Cardiac fibroblast (primary cell): ENCODE measurements at regions not wholly inside any gene's neighbourhood (a gene's known extent, or its start where the extent isn't known, plus 50 kb on each side); places are given as distances from the start of the nearest gene placed in this dataset.
"Not testable (repeated sequence)": the region's sequence is repeated elsewhere in the genome, so short reads cannot be mapped to it uniquely, and the experiment has no call there.

ENCODE experiments used
- DNase-seq, 2 donors: peaks; one replicate each; pipeline versions ENCODE4 v3.0.0 to v3.0.0-alpha.2; 2010; ENCODE audit warnings: low read depth in 2 of 2
- H3K4me3 ChIP-seq, 2 donors: replicated peaks in 1 of 2; 1 replicate in 1 of 2; 2 replicates in 1 of 2; pipeline ENCODE4 v1.5.1; 2011; ENCODE audit warnings: low read depth in 2 of 2, low read length in 2 of 2, mild to moderate bottlenecking in 2 of 2, moderate library complexity in 1 of 2
- CTCF ChIP-seq: IDR thresholded peaks from one replicate; pipeline ENCODE4 v1.5.1; 2011; ENCODE audit warnings: low read depth, mild to moderate bottlenecking, low read length, inconsistent platforms

- no peak overlapping the region for H3K4me3 ChIP-seq
- peak; percentile 26 to 34 for DNase-seq
- TF ChIP-seq CTCF, result no peak
Measured at GRCh38 chr6:81962198-81962597, 209.7 kb upstream of the TENT5A start.

- no peak overlapping the region for H3K4me3 ChIP-seq
- DNase-seq, result peak in 1 of 2 donors; percentile 56
- no peak for TF ChIP-seq CTCF
Measured at GRCh38 chr6:81950877-81951276, 198.4 kb upstream of the TENT5A start.

- no peak overlapping the region for H3K4me3 ChIP-seq
- no peak for TF ChIP-seq CTCF
- DNase-seq, result no peak
Measured at GRCh38 chr6:81948861-81949260, 196.4 kb upstream of the TENT5A start.

- not testable (repeated sequence) for H3K4me3 ChIP-seq, DNase-seq
Measured at GRCh38 chr6:81948196-81948595, 195.7 kb upstream of the TENT5A start.

GRCh38 chr6:81944661-81945060, 192.2 kb upstream of the TENT5A start:
- TF ChIP-seq CTCF, result no peak
- H3K4me3 ChIP-seq, result no peak overlapping the region
- DNase-seq, result no peak

GRCh38 chr6:81942842-81943241, 190.4 kb upstream of the TENT5A start:
- H3K4me3 ChIP-seq, DNase-seq: not testable (repeated sequence)

GRCh38 chr6:81942067-81942370, 189.5 kb upstream of the TENT5A start:
- no peak for TF ChIP-seq CTCF
- H3K4me3 ChIP-seq, result no peak overlapping the region
- DNase-seq, result no peak

GRCh38 chr6:81940451-81940985, 188.0 kb upstream of the TENT5A start:
- no peak for TF ChIP-seq CTCF
- H3K4me3 ChIP-seq, result no peak overlapping the region
- no peak for DNase-seq
